ENCODE measurements at regions not wholly inside any gene's neighbourhood (a gene's known extent, or its start where the extent isn't known, plus 50 kb on each side); places are given as distances from the start of the nearest gene placed in this dataset.
"Not testable (repeated sequence)": the region's sequence is repeated elsewhere in the genome, so short reads cannot be mapped to it uniquely, and the experiment has no call there.

DNA sequence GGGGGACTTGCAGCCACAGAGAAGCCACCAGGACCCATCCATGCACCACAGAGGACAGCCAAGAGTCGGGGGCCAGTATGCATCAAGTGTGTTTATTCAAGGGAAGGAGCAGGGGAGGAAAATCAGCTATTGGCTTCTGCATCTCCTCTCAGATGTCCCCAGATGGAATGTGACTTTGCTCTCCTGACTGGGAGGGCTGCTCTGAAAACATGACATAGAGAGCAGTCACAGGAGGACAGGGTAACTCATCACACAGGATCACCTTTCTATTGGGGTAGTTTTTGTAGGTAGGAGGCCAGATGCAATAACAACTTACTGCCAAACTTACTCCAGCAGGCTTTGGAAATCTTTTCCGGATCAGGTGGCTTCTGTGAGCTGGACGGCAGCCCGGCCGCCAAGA lies 121.0 kb upstream of the OPCML start:
- Mint-ChIP-seq H3K27ac (no peak overlapping the region), H3K4me1 (ENCODE audit: low read depth) (no peaks in the 10 kb centered on the region), H3K27me3 (ENCODE audit: low read depth) (no peaks in the 10 kb centered on the region), H3K4me3 (no peak overlapping the region), H3K36me3 (ENCODE audit: low read depth) (no peaks in the 10 kb centered on the region), H3K9me3 (ENCODE audit: insufficient read depth) (no peaks in the 10 kb centered on the region)
- POLR2A ChIA-PET, result no interaction called here
- ATAC-seq (no peak), DNase-seq (no peak)
- CTCF ChIA-PET, result no interaction called here

- ChIA-PET POLR2A (no interaction called here), CTCF (no interaction called here)
- DNase-seq (no peak), ATAC-seq (no peak)
- Mint-ChIP-seq H3K4me3 (no peak overlapping the region), H3K4me1 (ENCODE audit: low read depth) (no peaks in the 10 kb centered on the region), H3K36me3 (ENCODE audit: low read depth) (no peaks in the 10 kb centered on the region), H3K27ac (no peak overlapping the region), H3K9me3 (ENCODE audit: insufficient read depth) (no peaks in the 10 kb centered on the region), H3K27me3 (ENCODE audit: low read depth) (no peaks in the 10 kb centered on the region)
Observed at GRCh38 chr11:133650082-133650481, 117.8 kb upstream of the OPCML start.

DNA sequence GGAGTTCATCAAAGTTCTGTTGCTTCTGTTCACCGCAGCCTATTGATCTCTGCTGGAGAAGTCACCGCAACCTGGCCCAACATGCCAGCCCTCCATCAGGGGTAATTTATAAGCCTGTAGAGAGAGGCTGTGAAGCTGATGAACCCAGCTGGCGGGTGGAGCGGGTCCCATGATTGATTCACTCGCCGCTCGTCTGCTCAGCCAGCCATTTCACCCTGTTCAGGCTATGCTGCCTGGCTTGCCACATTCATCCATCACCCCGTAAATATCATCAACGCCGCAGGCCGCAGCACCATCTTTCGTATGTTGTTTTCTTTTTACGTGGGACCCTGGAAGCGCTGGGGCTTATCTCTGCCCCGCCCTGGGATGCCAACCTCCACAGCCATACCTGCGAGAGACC lies 116.7 kb upstream of the OPCML start:
- H3K27me3 Mint-ChIP-seq (ENCODE audit: low read depth), result no peaks in the 10 kb centered on the region
- no peaks in the 10 kb centered on the region for H3K9me3 Mint-ChIP-seq (ENCODE audit: insufficient read depth)
- no peak overlapping the region for H3K27ac Mint-ChIP-seq
- H3K4me3 Mint-ChIP-seq, result no peak overlapping the region
- H3K36me3 Mint-ChIP-seq (ENCODE audit: low read depth), result no peaks in the 10 kb centered on the region
- DNase-seq (no peak), ATAC-seq (no peak)
- POLR2A ChIA-PET, result no interaction called here
- no peaks in the 10 kb centered on the region for H3K4me1 Mint-ChIP-seq (ENCODE audit: low read depth)
- CTCF ChIA-PET, result no interaction called here

GRCh38 chr11:133639408-133639807 lies 107.1 kb upstream of the OPCML start:
- POLR2A ChIA-PET, result no interaction called here
- Mint-ChIP-seq H3K27me3 (ENCODE audit: low read depth) (no peaks in the 10 kb centered on the region), H3K9me3 (ENCODE audit: insufficient read depth) (no peaks in the 10 kb centered on the region), H3K36me3 (ENCODE audit: low read depth) (no peaks in the 10 kb centered on the region), H3K4me3 (no peak overlapping the region), H3K27ac (no peak overlapping the region), H3K4me1 (ENCODE audit: low read depth) (no peaks in the 10 kb centered on the region)
- ATAC-seq, result no peak
- CTCF ChIA-PET, result no interaction called here
- DNase-seq, result no peak

DNA sequence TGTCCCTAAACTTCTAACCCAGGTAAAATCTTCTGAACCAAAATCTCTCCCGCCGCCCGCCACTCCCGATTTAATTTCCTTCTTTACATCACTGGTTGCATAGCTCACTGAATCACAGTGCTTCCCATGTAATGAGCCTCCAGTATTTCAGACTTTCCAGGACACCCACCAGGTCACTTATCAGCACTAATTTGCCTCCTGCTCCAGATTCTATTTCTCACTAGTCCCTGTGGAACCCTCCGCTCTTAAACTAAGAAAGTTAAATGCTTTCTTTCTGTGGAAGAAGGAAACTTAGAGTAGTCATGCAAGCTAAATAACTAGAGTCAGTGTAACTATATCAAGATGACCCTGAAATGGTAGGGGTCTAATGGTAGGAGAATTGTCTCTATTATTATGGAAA lies 106.6 kb upstream of the OPCML start:
- DNase-seq, result no peak
- ChIA-PET CTCF (no interaction called here), POLR2A (no interaction called here)
- no peak overlapping the region for H3K27ac Mint-ChIP-seq
- H3K27me3 Mint-ChIP-seq (ENCODE audit: low read depth), result no peaks in the 10 kb centered on the region
- no peaks in the 10 kb centered on the region for H3K36me3 Mint-ChIP-seq (ENCODE audit: low read depth)
- no peak overlapping the region for H3K4me3 Mint-ChIP-seq
- H3K4me1 Mint-ChIP-seq (ENCODE audit: low read depth), result no peaks in the 10 kb centered on the region
- no peaks in the 10 kb centered on the region for H3K9me3 Mint-ChIP-seq (ENCODE audit: insufficient read depth)
- ATAC-seq, result no peak

- Mint-ChIP-seq H3K36me3 (ENCODE audit: low read depth) (no peaks in the 10 kb centered on the region), H3K27me3 (ENCODE audit: low read depth) (no peaks in the 10 kb centered on the region), H3K9me3 (ENCODE audit: insufficient read depth) (no peaks in the 10 kb centered on the region), H3K27ac (no peak overlapping the region), H3K4me1 (ENCODE audit: low read depth) (no peaks in the 10 kb centered on the region), H3K4me3 (no peak overlapping the region)
- ATAC-seq, result no peak
- CTCF ChIA-PET, result no interaction called here
- POLR2A ChIA-PET, result no interaction called here
- DNase-seq, result no peak
Observed at GRCh38 chr11:133636711-133637355, 104.5 kb upstream of the OPCML start.

GRCh38 chr11:133635244-133635739 lies 103.0 kb upstream of the OPCML start:
- CTCF ChIA-PET, result no interaction called here
- DNase-seq, result no peak
- Mint-ChIP-seq H3K4me1 (ENCODE audit: low read depth) (no peaks in the 10 kb centered on the region), H3K27ac (no peak overlapping the region), H3K9me3 (ENCODE audit: insufficient read depth) (no peaks in the 10 kb centered on the region), H3K36me3 (ENCODE audit: low read depth) (no peaks in the 10 kb centered on the region), H3K27me3 (ENCODE audit: low read depth) (no peaks in the 10 kb centered on the region), H3K4me3 (no peak overlapping the region)
- POLR2A ChIA-PET, result no interaction called here
- no peak for ATAC-seq

GRCh38 chr11:133628371-133628770 lies 96.1 kb upstream of the OPCML start:
- H3K27ac Mint-ChIP-seq, result not testable (repeated sequence)

GRCh38 chr11:133621611-133622010 lies 89.3 kb upstream of the OPCML start:
- DNase-seq (no peak), ATAC-seq (no peak)
- H3K4me3 Mint-ChIP-seq, result no peak overlapping the region
- peaks cover 2% of the 10 kb centered on the region for H3K27me3 Mint-ChIP-seq (ENCODE audit: low read depth)
- H3K27ac Mint-ChIP-seq, result no peak overlapping the region
- POLR2A ChIA-PET, result no interaction called here
- CTCF ChIA-PET, result no interaction called here
- H3K36me3 Mint-ChIP-seq (ENCODE audit: low read depth), result no peaks in the 10 kb centered on the region
- H3K9me3 Mint-ChIP-seq (ENCODE audit: insufficient read depth), result no peaks in the 10 kb centered on the region
- no peaks in the 10 kb centered on the region for H3K4me1 Mint-ChIP-seq (ENCODE audit: low read depth)

More at GRCh38 chr11:133628371-133628770, 96.1 kb upstream of the OPCML start:
- H3K4me1 Mint-ChIP-seq (ENCODE audit: low read depth); ATAC-seq; CTCF ChIA-PET; H3K27me3 Mint-ChIP-seq (ENCODE audit: low read depth); H3K4me3 Mint-ChIP-seq; DNase-seq; POLR2A ChIA-PET; H3K9me3 Mint-ChIP-seq (ENCODE audit: insufficient read depth); H3K36me3 Mint-ChIP-seq (ENCODE audit: low read depth): not testable (repeated sequence)

DNA sequence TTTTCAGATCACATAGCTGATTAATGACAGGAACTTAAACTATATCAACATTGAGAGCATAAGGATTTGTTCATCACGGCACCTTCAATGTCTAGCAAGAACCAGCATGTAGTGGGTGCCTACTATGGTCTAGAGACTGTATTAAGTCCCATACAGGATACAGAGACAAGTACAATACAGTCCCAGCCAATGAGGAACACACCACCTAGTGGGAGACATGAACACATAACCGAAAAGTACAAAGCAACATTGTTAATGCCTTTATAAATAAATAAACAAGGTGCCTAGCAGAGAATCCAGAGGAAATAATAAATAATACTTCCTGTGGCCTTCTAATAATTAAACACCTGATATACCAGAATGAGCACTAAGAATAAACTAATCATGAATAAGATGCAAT lies 87.7 kb upstream of the OPCML start:
- H3K27ac Mint-ChIP-seq, result no peak overlapping the region
- ChIA-PET CTCF (no interaction called here), POLR2A (interaction anchor here (0.6 kb wide), 1 partner anchor 152 kb away, joined by 4 read pairs; no protein-coding TSS in a partner anchor)
- no peaks in the 10 kb centered on the region for H3K36me3 Mint-ChIP-seq (ENCODE audit: low read depth)
- DNase-seq (no peak), ATAC-seq (no peak)
- no peaks in the 10 kb centered on the region for H3K9me3 Mint-ChIP-seq (ENCODE audit: insufficient read depth)
- peaks cover under 1% of the 10 kb centered on the region for H3K27me3 Mint-ChIP-seq (ENCODE audit: low read depth)
- no peak overlapping the region for H3K4me3 Mint-ChIP-seq
- H3K4me1 Mint-ChIP-seq (ENCODE audit: low read depth), result no peaks in the 10 kb centered on the region

- Mint-ChIP-seq H3K27ac (no peak overlapping the region), H3K36me3 (ENCODE audit: low read depth) (no peaks in the 10 kb centered on the region), H3K4me3 (no peak overlapping the region), H3K9me3 (ENCODE audit: insufficient read depth) (no peaks in the 10 kb centered on the region), H3K4me1 (ENCODE audit: low read depth) (no peaks in the 10 kb centered on the region), H3K27me3 (ENCODE audit: low read depth) (no peaks in the 10 kb centered on the region)
- ATAC-seq, result no peak
- POLR2A ChIA-PET, result interaction anchor here (0.6 kb wide), 1 partner anchor 151 kb away, joined by 4 read pairs; no protein-coding TSS in a partner anchor
- CTCF ChIA-PET, result no interaction called here
- no peak for DNase-seq
Observed at GRCh38 chr11:133619397-133619796, 87.1 kb upstream of the OPCML start.

GRCh38 chr11:133618544-133618943 lies 86.2 kb upstream of the OPCML start:
- Mint-ChIP-seq H3K27me3 (ENCODE audit: low read depth) (no peaks in the 10 kb centered on the region), H3K4me3 (no peak overlapping the region), H3K4me1 (ENCODE audit: low read depth) (no peaks in the 10 kb centered on the region), H3K27ac (no peak overlapping the region), H3K9me3 (ENCODE audit: insufficient read depth) (no peaks in the 10 kb centered on the region), H3K36me3 (ENCODE audit: low read depth) (no peaks in the 10 kb centered on the region)
- ChIA-PET POLR2A (no interaction called here), CTCF (no interaction called here)
- ATAC-seq (no peak), DNase-seq (no peak)

- POLR2A ChIA-PET, result no interaction called here
- DNase-seq (no peak), ATAC-seq (no peak)
- H3K36me3 Mint-ChIP-seq (ENCODE audit: low read depth), result no peaks in the 10 kb centered on the region
- H3K27me3 Mint-ChIP-seq (ENCODE audit: low read depth), result no peaks in the 10 kb centered on the region
- no peaks in the 10 kb centered on the region for H3K9me3 Mint-ChIP-seq (ENCODE audit: insufficient read depth)
- no peaks in the 10 kb centered on the region for H3K4me1 Mint-ChIP-seq (ENCODE audit: low read depth)
- H3K4me3 Mint-ChIP-seq, result no peak overlapping the region
- no peak overlapping the region for H3K27ac Mint-ChIP-seq
- CTCF ChIA-PET, result no interaction called here
Observed at GRCh38 chr11:133608496-133608895, 76.2 kb upstream of the OPCML start.

Data from activated CD8-positive, alpha-beta T cell treated with anti-CD3 and anti-CD28 coated beads, Interleukin-2, amount 10 ng/mL, durations not matched to agents 7 days and 5 days (primary cell).